Thyroid gland (tissue), 4 donors: ENCODE measurements at regions not wholly inside any gene's neighbourhood (a gene's known extent, or its start where the extent isn't known, plus 50 kb on each side); places are given as distances from the start of the nearest gene placed in this dataset.

ENCODE experiments used
- POLR2A ChIP-seq, 2 donors: fragments of 450-650 bp; IDR thresholded peaks; one replicate each; pipeline ENCODE4 v1.6.1; 2017; ENCODE audit warnings: antibody characterized with exemption in 2 of 2, mild to moderate bottlenecking in 2 of 2, moderate library complexity in 1 of 2
- TF ChIP-seq, protein P1 (sequence below), 6 experiments: fragments of 200-600 bp in 3 of 6; fragments of 450-650 bp in 3 of 6; sonication (generic) in 3 of 6; IDR thresholded peaks; one replicate each; pipeline ENCODE4 v1.5.1; 2016 to 2019; ENCODE audit warnings: antibody characterized with exemption in 6 of 6, mild to moderate bottlenecking in 2 of 6, inconsistent platforms in 1 of 6, moderate library complexity in 1 of 6

DNA sequence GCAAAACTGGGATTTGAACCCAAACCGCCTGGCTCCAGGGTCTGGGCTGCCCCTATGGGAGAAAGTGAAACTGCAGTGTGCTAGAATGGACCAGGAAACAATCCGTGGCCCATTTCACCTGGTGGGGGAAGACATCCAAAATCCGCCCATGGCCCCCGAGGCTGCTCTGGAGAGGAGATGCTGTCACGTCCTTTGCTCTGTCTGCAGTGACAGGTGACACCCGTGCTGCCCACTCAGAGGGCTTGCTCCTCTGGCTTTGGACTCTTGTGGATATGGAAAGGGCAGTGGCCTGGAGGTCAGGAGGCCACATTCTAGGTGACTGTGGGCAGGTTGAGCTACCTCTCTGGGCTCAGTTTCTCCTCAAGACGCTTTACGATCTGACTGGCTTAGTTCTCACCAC lies 151.2 kb upstream of the GPR26 start:
- TF ChIP-seq, protein P1, sequence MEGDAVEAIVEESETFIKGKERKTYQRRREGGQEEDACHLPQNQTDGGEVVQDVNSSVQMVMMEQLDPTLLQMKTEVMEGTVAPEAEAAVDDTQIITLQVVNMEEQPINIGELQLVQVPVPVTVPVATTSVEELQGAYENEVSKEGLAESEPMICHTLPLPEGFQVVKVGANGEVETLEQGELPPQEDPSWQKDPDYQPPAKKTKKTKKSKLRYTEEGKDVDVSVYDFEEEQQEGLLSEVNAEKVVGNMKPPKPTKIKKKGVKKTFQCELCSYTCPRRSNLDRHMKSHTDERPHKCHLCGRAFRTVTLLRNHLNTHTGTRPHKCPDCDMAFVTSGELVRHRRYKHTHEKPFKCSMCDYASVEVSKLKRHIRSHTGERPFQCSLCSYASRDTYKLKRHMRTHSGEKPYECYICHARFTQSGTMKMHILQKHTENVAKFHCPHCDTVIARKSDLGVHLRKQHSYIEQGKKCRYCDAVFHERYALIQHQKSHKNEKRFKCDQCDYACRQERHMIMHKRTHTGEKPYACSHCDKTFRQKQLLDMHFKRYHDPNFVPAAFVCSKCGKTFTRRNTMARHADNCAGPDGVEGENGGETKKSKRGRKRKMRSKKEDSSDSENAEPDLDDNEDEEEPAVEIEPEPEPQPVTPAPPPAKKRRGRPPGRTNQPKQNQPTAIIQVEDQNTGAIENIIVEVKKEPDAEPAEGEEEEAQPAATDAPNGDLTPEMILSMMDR (IDR thresholded peaks at IDR 0.05), result no peak
- no peak for TF ChIP-seq POLR2A (IDR thresholded peaks at IDR 0.05)
